AML-193 (cell line): ENCODE measurements at regions not wholly inside any gene's neighbourhood (a gene's known extent, or its start where the extent isn't known, plus 50 kb on each side); places are given as distances from the start of the nearest gene placed in this dataset.
"Not testable (repeated sequence)": the region's sequence is repeated elsewhere in the genome, so short reads cannot be mapped to it uniquely, and the experiment has no call there.

Source experiments
- DNase-seq, 2 experiments: peaks; one replicate each; lab custom pipeline; 2025; lab: John Stamatoyannopoulos, UW

DNA sequence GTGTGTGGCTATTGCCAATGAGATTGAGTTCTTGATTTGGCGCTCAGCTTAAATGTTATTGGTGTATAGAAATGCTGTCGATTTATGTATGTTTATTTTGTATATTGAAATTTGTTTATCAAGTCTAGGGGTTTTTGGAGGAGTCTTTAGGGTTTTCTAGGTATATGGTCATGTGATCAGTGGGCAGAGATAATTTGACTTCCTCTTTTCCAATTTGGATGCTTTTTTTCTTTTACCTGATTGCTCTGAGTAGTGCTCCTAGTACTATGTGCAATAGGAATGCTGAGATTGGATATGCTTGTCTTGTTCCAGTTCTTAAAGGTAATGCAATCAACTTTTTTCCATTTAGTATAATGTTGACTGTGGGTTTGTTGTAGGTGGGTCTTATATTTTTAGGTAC lies 99.8 kb upstream of the PMCH start:
- DNase-seq: no peak

DNA sequence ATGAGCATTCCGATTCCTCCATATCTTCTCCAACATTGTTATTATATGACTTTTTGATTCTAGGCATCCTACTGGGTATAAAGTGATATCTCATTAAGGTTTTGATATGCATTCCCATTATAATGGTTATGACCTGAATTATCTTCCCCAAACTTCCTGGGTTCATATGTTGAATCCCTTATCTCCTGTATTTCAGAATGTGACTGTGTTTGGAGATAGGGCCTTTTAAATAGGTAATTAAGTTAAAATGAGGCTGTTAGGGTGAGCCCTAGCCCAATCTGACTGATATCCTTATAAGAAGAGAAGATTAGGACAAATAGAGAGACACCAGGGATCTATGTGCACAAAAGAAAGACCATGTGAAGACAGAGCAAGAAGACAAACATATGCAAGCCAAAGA lies 96.9 kb upstream of the PMCH start:
- no peak for DNase-seq

DNA sequence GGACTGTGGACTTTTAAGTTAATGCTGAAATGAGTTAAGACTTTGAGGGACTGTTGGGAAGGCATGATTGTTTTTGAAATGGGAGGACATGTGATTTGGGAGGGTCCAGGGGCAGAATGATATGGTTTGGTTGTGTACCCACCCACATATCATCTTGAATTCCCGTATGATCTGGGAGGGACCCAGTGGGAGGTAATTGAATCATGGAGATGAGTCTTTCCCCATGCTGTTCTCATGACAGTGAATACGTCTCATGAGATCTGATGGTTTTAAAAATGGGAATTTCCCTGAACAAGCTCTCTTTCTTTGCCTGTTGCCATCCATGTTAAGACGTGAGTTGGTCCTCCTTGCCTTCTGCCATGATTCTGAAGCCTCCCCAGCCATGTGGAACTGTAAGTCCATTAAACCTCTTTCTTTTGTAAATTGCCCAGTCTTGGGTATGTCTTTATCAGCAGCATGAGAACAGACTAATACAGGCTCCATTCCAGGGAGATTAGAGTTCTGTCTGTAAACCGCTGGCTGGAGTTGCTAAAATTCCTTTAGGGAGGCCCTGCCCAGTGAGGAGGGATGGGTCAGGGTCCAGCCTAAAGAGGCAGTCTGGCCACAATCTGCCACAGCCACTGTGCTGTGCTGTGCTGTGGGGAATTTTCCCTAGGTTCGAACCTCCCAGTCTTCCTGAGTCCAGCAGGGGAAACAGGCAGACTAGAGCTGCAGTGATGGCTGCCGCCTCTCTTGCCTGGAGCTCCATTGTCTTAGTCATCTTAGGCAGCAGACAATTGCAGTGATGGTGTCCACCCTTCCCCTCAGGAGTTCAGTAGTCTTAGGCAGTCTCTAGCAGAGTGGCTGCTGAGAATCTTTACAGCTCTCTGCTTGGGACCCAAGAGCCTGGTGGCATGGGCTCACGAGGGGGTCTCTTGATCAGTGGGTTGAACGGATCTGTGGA lies 94.1 kb upstream of the PMCH start:
- not testable (repeated sequence) for DNase-seq

DNA sequence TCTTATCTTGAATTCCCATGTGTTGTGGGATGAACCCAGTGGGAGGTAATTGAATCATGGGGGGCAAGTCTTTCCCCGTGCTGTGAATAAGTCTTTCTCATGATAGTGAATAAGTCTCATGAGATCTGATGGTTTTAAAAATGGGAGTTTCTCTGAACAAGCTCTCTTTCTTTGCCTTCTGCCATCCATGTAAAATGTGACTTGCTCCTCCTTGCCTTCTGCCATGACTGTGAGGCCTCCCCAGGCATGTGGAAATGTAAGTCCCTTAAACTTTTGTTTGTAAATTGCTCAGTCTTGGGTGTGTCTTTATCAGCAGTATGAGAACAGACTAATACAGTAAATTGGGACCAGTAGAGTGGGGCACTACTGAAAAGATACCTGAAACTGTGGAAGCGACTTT lies 92.1 kb upstream of the PMCH start:
- not testable (repeated sequence) for DNase-seq

DNA sequence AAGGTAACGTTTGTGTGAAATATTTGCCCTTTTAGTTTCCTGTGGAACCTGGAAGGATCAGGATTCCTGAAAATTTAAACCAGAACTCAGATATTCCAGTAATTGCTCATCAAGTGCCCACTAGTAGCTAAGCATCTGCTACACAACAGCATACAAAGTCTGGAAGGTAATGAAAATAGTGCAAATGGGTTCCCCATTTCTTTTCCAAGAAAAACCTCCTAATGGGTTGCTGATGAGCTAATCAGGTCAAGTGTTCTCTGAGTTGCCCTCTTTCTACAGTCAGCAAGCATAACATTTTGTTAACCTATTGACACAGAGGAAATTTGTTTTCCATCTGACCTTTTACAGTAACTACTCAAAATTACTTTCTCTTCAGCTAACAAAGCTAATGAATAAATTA lies 83.6 kb upstream of the PMCH start:
- no peak for DNase-seq

DNA sequence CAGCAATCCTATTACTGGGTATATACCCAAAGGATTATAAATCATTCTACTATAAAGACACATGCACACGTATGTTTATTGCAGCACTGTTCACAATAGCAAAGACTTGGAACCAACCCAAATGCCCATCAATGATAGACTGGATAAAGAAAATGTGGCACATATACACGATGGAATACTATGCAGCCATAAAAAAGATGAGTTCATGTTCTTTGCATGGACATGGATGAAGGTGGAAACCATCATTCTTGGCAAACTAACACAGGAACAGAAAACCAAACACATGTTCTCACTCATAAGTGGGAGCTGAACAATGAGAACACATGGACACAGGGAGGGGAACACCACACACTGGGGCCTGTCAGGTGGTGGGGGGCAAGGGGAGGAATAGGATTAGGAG lies 58.1 kb upstream of the PMCH start:
- not testable (repeated sequence) for DNase-seq

DNA sequence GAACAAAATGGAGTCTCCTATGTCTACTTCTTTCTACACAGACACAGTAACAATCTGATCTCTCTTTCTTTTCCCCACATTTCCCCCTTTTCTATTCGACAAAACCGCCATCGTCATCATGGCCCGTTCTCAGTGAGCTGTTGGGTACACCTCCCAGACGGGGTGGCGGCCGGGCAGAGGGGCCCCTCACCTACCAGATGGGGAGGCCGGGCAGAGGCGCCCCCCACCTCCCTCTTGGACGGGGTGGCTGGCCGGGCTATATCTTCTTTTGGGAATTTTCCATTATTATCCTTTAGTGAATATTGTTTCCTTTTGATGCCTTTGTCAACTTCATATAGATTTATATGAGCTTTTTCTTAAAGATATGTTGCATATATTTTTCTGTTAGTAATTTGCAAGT lies 53.4 kb upstream of the PMCH start:
- not testable (repeated sequence) for DNase-seq

DNA sequence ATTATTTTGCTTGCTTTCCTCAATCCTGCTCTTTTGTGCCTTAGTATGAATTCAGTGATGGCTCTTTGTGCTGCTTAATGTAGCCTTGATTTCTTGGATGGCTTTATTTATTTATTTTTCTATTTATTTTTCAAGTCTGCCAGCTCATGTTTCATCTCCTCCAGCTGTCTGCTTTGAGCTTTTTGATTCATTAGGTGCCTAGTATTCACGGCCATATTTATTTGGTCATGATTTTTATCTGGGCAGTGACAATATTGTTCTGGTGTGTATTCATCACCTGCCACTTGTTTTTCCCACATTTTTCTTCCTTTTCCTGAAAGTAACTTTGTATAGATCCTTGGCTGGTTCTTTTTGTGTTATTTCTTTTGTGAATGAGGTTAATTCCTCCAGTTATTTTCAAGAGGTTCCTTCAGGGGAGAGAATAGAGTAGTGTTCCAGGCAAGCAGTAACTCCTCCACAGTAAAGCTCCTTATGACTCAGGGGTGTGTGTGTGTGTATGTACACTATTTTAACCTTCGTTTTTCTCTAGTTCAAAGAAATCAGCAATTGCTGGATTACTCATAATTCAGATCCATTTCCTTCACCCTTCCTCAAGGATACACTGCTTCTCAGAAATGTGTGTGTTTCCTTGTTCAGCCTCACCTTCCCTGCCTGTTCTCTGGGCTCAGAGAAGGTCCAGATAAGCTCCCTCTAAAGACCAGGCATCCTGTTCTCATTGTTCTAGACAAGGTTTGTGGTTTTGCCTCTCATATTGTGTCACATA lies 51.6 kb upstream of the PMCH start:
- no peak for DNase-seq
